Right lobe of liver (tissue), 6 donors: ENCODE measurements at regions not wholly inside any gene's neighbourhood (a gene's known extent, or its start where the extent isn't known, plus 50 kb on each side); places are given as distances from the start of the nearest gene placed in this dataset.

ENCODE experiments used
- ATAC-seq, 4 donors: fragments of 200-7000 bp; cut with Tn5 transposase; one replicate each; pipeline ENCODE4 v1.9.1; 2020; ENCODE audit warnings: mild to moderate bottlenecking in 4 of 4, moderate library complexity in 4 of 4
- DNase-seq, 3 donors: peaks; one replicate each; pipeline ENCODE4 v3.0.0-alpha.2; 2020
- H3K27ac ChIP-seq, 3 donors: fragments of 200-600 bp; one replicate each; pipeline ENCODE4 v1.8.0; 2022
- H3K27me3 ChIP-seq, 2 donors: fragments of 200-600 bp; one replicate each; pipeline ENCODE4 v1.8.0; 2022
- H3K36me3 ChIP-seq, 4 donors: fragments of 200-600 bp; sonication (generic) in 1 of 4; one replicate each; pipeline versions ENCODE4 v1.5.1 to v1.8.0; 2017 to 2022; ENCODE audit warnings: control low read depth in 1 of 4
- H3K4me1 ChIP-seq, 4 donors: fragments of 200-600 bp; sonication (generic) in 1 of 4; one replicate each; pipeline versions ENCODE4 v1.5.1 to v1.8.0; 2017 to 2022; ENCODE audit warnings: control low read depth in 1 of 4
- H3K4me3 ChIP-seq, 3 donors: fragments of 200-600 bp; one replicate each; pipeline ENCODE4 v1.8.0; 2022
- H3K9me3 ChIP-seq, 4 donors: fragments of 200-600 bp; sonication (generic) in 1 of 4; one replicate each; pipeline versions ENCODE4 v1.5.1 to v1.8.0; 2017 to 2022; ENCODE audit warnings: control low read depth in 1 of 4
- POLR2A ChIP-seq: fragments of 450-650 bp; IDR thresholded peaks from one replicate; pipeline ENCODE4 v1.6.1; 2017; ENCODE audit warnings: antibody characterized with exemption, mild to moderate bottlenecking
- WGBS: methylation state at CpG from one replicate; pipeline ENCODE4 v1.1.6; 2018; ENCODE audit warnings: low coverage, low lambda C conversion rate; ENCODE audit not compliant: insufficient coverage; ENCODE audit errors: missing lambda C conversion rate; 5-methylcytosine and 5-hydroxymethylcytosine counted together
- intact Hi-C, 2 donors: fragments of 100-400 bp; cut with DNase I; formaldehyde crosslinking; loops; one replicate each; pipeline versions ENCODE4 v1.11.2 to v1.14.1; 2022
- TF ChIP-seq, protein P1 (sequence below), 4 donors: fragments of 200-600 bp in 3 of 4; fragments of 450-650 bp in 1 of 4; IDR thresholded peaks; one replicate each; pipeline versions ENCODE4 v1.5.1 to v1.8.0; 2016 to 2022; ENCODE audit warnings: antibody characterized with exemption in 4 of 4, mild to moderate bottlenecking in 2 of 4
- donor health status: DM: no; HTN: yes; CAD: no.
- donor health status: DM: no; HTN: no; CAD: no.
- donor health status: DM: no; HTN: no; CAD: no.
- donor health status: DM: no; HTN: yes; CAD: no.
- donor health status: DM: no; HTN: yes; CAD: no.

DNA sequence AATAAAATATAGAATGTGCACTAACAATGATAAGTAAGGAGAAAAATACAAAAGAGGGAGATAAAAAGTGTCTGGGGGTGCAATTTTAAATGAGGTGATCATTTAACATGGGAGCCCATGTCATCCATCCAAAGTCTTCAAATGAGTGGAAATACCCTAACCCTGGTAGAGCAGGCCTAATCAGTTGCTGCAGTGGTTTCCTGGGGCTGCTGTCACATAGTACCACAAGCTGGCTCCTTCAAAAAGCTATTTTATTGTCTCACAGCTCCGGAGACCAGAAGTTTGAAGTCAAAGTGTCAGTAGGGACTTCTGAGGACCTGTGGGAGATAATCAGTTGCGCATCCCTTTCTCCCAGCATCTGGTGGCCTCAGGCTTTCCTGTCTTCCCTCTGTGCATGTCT lies 717.9 kb downstream of the DIAPH3 start:
- Histone ChIP-seq H3K9me3 (no peaks in the 10 kb centered on the region), H3K36me3 (no peaks in the 10 kb centered on the region), H3K27me3 (no peaks in the 10 kb centered on the region), H3K27ac (no peak overlapping the region), H3K4me1 (no peaks in the 10 kb centered on the region), H3K4me3 (no peak overlapping the region)
- no peak for ATAC-seq
- TF ChIP-seq POLR2A, result no peak
- TF ChIP-seq, protein P1, sequence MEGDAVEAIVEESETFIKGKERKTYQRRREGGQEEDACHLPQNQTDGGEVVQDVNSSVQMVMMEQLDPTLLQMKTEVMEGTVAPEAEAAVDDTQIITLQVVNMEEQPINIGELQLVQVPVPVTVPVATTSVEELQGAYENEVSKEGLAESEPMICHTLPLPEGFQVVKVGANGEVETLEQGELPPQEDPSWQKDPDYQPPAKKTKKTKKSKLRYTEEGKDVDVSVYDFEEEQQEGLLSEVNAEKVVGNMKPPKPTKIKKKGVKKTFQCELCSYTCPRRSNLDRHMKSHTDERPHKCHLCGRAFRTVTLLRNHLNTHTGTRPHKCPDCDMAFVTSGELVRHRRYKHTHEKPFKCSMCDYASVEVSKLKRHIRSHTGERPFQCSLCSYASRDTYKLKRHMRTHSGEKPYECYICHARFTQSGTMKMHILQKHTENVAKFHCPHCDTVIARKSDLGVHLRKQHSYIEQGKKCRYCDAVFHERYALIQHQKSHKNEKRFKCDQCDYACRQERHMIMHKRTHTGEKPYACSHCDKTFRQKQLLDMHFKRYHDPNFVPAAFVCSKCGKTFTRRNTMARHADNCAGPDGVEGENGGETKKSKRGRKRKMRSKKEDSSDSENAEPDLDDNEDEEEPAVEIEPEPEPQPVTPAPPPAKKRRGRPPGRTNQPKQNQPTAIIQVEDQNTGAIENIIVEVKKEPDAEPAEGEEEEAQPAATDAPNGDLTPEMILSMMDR (IDR thresholded peaks at IDR 0.05), result no peak
- intact Hi-C loops, result no loop called here
- 20% methylated on average over 2 of the region's 2 CpGs for WGBS
- no peak for DNase-seq

DNA sequence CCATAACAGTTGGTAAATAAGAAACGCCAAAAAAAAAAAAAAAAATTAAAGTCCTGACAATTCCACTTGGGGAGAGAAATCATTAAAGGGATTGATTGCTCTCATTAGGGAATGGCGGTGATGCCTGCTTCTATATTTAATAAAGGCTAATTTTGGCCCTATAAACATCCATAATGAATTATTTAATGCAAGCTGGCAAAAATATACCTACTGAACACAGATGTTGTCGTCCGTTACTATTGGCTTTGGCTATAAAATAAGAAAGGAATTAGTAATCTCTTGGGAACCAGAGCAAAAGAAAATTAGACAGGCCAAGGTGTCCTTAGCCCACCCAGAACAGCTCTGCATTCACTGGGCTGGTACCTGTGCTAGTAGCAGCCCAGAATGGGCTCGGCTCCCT lies 717.3 kb downstream of the DIAPH3 start:
- ATAC-seq (no peak), DNase-seq (no peak)
- Histone ChIP-seq H3K36me3 (no peaks in the 10 kb centered on the region), H3K9me3 (no peaks in the 10 kb centered on the region), H3K4me1 (no peaks in the 10 kb centered on the region), H3K27me3 (no peaks in the 10 kb centered on the region), H3K27ac (no peak overlapping the region), H3K4me3 (no peak overlapping the region)
- 63% methylated on average over 5 of the region's 5 CpGs for WGBS
- intact Hi-C loops, result no loop called here
- TF ChIP-seq, protein P1 (IDR thresholded peaks at IDR 0.05), result no peak
- no peak for TF ChIP-seq POLR2A

DNA sequence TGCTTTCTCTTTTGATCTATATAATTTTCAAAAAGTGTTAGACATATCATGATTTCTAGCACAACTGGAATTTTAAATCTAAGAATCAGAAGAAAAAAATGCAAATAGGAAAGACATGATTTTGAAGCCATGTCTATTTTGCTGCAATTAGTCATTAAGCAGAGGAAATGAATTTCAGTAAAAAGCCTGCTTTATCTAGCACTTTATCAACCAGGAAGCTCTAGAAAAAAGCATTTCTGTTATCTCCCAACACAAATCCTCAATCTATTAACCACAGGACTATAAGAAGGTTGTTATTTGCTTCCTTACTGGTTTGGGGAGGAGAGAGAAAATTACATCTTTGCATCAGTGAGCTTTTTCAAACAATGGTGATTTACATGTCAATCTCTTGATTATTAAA lies 716.7 kb downstream of the DIAPH3 start:
- no peaks in the 10 kb centered on the region for H3K36me3 ChIP-seq
- no peak overlapping the region for H3K27ac ChIP-seq
- H3K4me1 ChIP-seq, result no peaks in the 10 kb centered on the region
- TF ChIP-seq, protein P1 (IDR thresholded peaks at IDR 0.05), result no peak
- no peak for TF ChIP-seq POLR2A
- no peak overlapping the region for H3K4me3 ChIP-seq
- H3K27me3 ChIP-seq, result no peaks in the 10 kb centered on the region
- ATAC-seq (no peak), DNase-seq (no peak)
- intact Hi-C loops, result no loop called here
- H3K9me3 ChIP-seq, result no peaks in the 10 kb centered on the region

DNA sequence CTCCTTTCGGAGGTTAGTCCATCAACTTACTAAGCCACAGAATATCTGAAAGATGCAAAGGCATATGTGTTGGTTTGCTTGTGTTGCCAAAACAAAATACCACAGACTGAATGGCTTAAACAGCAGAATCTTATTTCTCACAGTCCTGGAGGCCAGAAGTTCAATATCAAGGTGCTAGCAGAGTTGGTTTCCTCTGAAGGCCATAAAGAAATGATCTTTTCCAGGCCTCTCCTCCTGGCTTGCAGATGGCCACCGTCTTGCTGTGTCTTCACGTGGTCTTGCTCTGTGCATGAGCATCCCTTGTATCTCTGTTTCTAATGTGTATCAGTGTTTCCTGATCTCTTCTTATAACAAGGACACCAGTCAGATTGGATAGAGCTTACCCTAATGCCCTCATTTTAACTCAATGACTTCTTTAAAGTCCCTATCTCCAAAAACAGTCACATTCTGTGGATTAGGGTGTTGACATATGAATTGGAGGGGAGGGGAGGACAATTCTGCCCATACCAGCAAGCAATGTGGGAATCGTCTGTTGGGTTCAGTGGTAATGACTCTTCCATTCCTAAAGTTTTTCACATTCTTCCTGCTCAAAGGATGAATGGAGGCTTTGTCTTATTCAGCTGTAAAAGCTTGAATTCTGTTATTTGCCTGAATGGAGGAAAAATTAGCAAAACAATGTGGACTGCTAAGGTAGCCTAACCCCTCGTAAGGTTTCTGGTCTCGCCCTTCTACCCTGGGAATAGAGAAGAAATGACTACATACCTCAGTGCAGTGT lies 715.7 kb downstream of the DIAPH3 start:
- DNase-seq (no peak), ATAC-seq (no peak)

More for the DNA sequence above, 715.7 kb downstream of the DIAPH3 start:
- Histone ChIP-seq H3K9me3 (no peaks in the 10 kb centered on the region), H3K4me3 (no peak overlapping the region), H3K27ac (no peak overlapping the region), H3K36me3 (no peaks in the 10 kb centered on the region), H3K27me3 (no peaks in the 10 kb centered on the region), H3K4me1 (no peaks in the 10 kb centered on the region)
- TF ChIP-seq, protein P1 (IDR thresholded peaks at IDR 0.05), result no peak
- TF ChIP-seq POLR2A, result no peak
- intact Hi-C loops, result no loop called here
- WGBS, result 67% methylated on average over 6 of the region's 6 CpGs
